NCI-H2196 (cell line): ENCODE measurements at regions not wholly inside any gene's neighbourhood (a gene's known extent, or its start where the extent isn't known, plus 50 kb on each side); places are given as distances from the start of the nearest gene placed in this dataset.
"Not testable (repeated sequence)": the region's sequence is repeated elsewhere in the genome, so short reads cannot be mapped to it uniquely, and the experiment has no call there.

Experiments used
- DNase-seq: peaks from one replicate; lab custom pipeline; 2025; ENCODE audit not compliant: unreplicated experiment; lab: John Stamatoyannopoulos, UW

GRCh38 chr1:121050097-121050496 is 134.0 kb downstream of the FAM72B start:
- not testable (repeated sequence) for DNase-seq

GRCh38 chr1:121051161-121051790 is 132.9 kb downstream of the FAM72B start:
- not testable (repeated sequence) for DNase-seq

- DNase-seq, result not testable (repeated sequence)
Observed at GRCh38 chr1:121052081-121052660, 132.0 kb downstream of the FAM72B start.

GRCh38 chr1:121054928-121055327 is 129.2 kb downstream of the FAM72B start:
- not testable (repeated sequence) for DNase-seq

- DNase-seq, result not testable (repeated sequence)
Observed at GRCh38 chr1:121066925-121067324, 117.2 kb downstream of the FAM72B start.

- DNase-seq, result not testable (repeated sequence)
Observed at GRCh38 chr1:121068738-121069499, 115.2 kb downstream of the FAM72B start.

GRCh38 chr1:121073852-121074251 is 110.3 kb downstream of the FAM72B start:
- DNase-seq, result not testable (repeated sequence)

GRCh38 chr1:121075254-121075805 is 108.8 kb downstream of the FAM72B start:
- not testable (repeated sequence) for DNase-seq

GRCh38 chr1:121076674-121077073 is 107.5 kb downstream of the FAM72B start:
- not testable (repeated sequence) for DNase-seq

GRCh38 chr1:121079655-121080054 is 104.5 kb downstream of the FAM72B start:
- not testable (repeated sequence) for DNase-seq

GRCh38 chr1:121080197-121080903 is 103.8 kb downstream of the FAM72B start:
- not testable (repeated sequence) for DNase-seq

GRCh38 chr1:121080904-121081264 is 103.3 kb downstream of the FAM72B start:
- DNase-seq, result not testable (repeated sequence)

GRCh38 chr1:121081625-121082199 is 102.4 kb downstream of the FAM72B start:
- DNase-seq, result not testable (repeated sequence)

GRCh38 chr1:121082995-121083394 is 101.1 kb downstream of the FAM72B start:
- not testable (repeated sequence) for DNase-seq

GRCh38 chr1:121086249-121086648 is 97.9 kb downstream of the FAM72B start:
- DNase-seq, result not testable (repeated sequence)

GRCh38 chr1:121087221-121087620 is 96.9 kb downstream of the FAM72B start:
- DNase-seq, result not testable (repeated sequence)

- not testable (repeated sequence) for DNase-seq
Observed at GRCh38 chr1:121088568-121088967, 95.6 kb downstream of the FAM72B start.

GRCh38 chr1:121092329-121092968 is 91.7 kb downstream of the FAM72B start:
- DNase-seq, result not testable (repeated sequence)

GRCh38 chr1:121095014-121095413 is 89.1 kb downstream of the FAM72B start:
- DNase-seq, result not testable (repeated sequence)
